ENCODE measurements at regions not wholly inside any gene's neighbourhood (a gene's known extent, or its start where the extent isn't known, plus 50 kb on each side); places are given as distances from the start of the nearest gene placed in this dataset.

DNA sequence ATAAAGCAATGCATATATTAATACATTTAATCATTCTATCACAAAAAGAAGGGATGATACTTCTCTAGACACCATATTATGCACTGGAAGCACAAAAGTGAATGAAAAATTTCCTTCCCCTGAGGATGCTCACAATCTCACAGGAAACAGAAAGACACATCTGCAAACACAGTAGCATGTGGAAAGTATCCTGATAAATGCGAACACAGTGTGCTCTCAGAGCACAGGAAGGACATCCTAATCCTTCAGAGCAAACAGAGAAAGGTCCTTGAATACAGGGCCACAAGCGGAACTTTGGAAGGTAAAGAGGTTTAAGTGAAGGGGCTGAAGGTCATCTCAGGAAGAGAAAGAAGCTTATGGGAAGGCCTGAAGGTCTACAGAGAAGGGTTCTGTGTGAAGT lies 524.6 kb upstream of the LRRC4C start:
- Histone ChIP-seq H3K79me2 (ENCODE audit: insufficient read depth, low read length) (no peaks in the 10 kb centered on the region), H3K36me3 (replicated peaks in 1 of 2; ENCODE audit: control insufficient read depth in 1 of 2, insufficient read depth in 2 of 2, low read length in 2 of 2) (no peaks in the 10 kb centered on the region), H4K20me1 (ENCODE audit: insufficient read depth, low read length) (no peaks in the 10 kb centered on the region), H3K4me1 (ENCODE audit: control insufficient read depth in 1 of 2, insufficient read depth in 2 of 2, low read length in 2 of 2) (no peaks in the 10 kb centered on the region), H3K4me3 (replicated peaks in 1 of 3; ENCODE audit: low read depth in 2 of 3, low read length in 3 of 3) (no peak overlapping the region), H2AFZ (ENCODE audit: insufficient read depth, low read depth, low read length, poor library complexity, severe bottlenecking) (no peak overlapping the region), H3K27me3 (ENCODE audit: control insufficient read depth in 2 of 2, insufficient read depth in 2 of 2, low read length in 2 of 2) (no peaks in the 10 kb centered on the region), H3K4me2 (replicated peaks; ENCODE audit: extremely low read depth, low read length, poor library complexity, severe bottlenecking) (no peak overlapping the region), H3K9ac (ENCODE audit: insufficient read depth, low read length, poor library complexity, severe bottlenecking) (no peak overlapping the region), H3K9me3 (replicated peaks in 1 of 2; ENCODE audit: control insufficient read depth in 1 of 2, insufficient read depth in 1 of 2, low read length in 2 of 2) (no peaks in the 10 kb centered on the region), H3K27ac (ENCODE audit: low read depth in 1 of 2, low read length in 2 of 2) (no peak overlapping the region)
- 92% methylated on average over 2 of the region's 2 CpGs for WGBS (ENCODE audit: insufficient coverage)
- Mint-ChIP-seq H3K9me3 (peaks cover 0 to 3% (median 1%) of the 10 kb centered on the region in 7 donors), H3K4me3 (no peak overlapping the region), H3K4me1 (no peaks in the 10 kb centered on the region), H3K36me3 (no peaks in the 10 kb centered on the region), H3K27me3 (ENCODE audit: low read depth in 3 of 3) (no peaks in the 10 kb centered on the region), H3K27ac (no peak overlapping the region)
- no peak for DNase-seq
- intact Hi-C loops (cut with micrococcal nuclease) = no loop called here
- no peak for TF ChIP-seq CTCF (IDR thresholded peaks at IDR 0.05)

- intact Hi-C loops (cut with micrococcal nuclease) = no loop called here
- Histone ChIP-seq H3K27me3 (ENCODE audit: control insufficient read depth in 2 of 2, insufficient read depth in 2 of 2, low read length in 2 of 2) (no peaks in the 10 kb centered on the region), H3K9ac (ENCODE audit: insufficient read depth, low read length, poor library complexity, severe bottlenecking) (no peak overlapping the region), H2AFZ (ENCODE audit: insufficient read depth, low read depth, low read length, poor library complexity, severe bottlenecking) (no peak overlapping the region), H4K20me1 (ENCODE audit: insufficient read depth, low read length) (no peaks in the 10 kb centered on the region), H3K36me3 (replicated peaks in 1 of 2; ENCODE audit: control insufficient read depth in 1 of 2, insufficient read depth in 2 of 2, low read length in 2 of 2) (no peaks in the 10 kb centered on the region), H3K9me3 (replicated peaks in 1 of 2; ENCODE audit: control insufficient read depth in 1 of 2, insufficient read depth in 1 of 2, low read length in 2 of 2) (no peaks in the 10 kb centered on the region), H3K27ac (ENCODE audit: low read depth in 1 of 2, low read length in 2 of 2) (no peak overlapping the region), H3K4me1 (ENCODE audit: control insufficient read depth in 1 of 2, insufficient read depth in 2 of 2, low read length in 2 of 2) (no peaks in the 10 kb centered on the region), H3K79me2 (ENCODE audit: insufficient read depth, low read length) (no peaks in the 10 kb centered on the region), H3K4me3 (replicated peaks in 1 of 3; ENCODE audit: low read depth in 2 of 3, low read length in 3 of 3) (no peak overlapping the region), H3K4me2 (replicated peaks; ENCODE audit: extremely low read depth, low read length, poor library complexity, severe bottlenecking) (no peak overlapping the region)
- Mint-ChIP-seq H3K4me3 (no peak overlapping the region), H3K4me1 (no peaks in the 10 kb centered on the region), H3K27ac (no peak overlapping the region), H3K36me3 (no peaks in the 10 kb centered on the region), H3K27me3 (ENCODE audit: low read depth in 3 of 3) (no peaks in the 10 kb centered on the region), H3K9me3 (peaks cover 0 to 3% (median 1%) of the 10 kb centered on the region in 7 donors)
- TF ChIP-seq CTCF (IDR thresholded peaks at IDR 0.05) = no peak
- 92% methylated on average over 4 of the region's 6 CpGs for WGBS (ENCODE audit: insufficient coverage)
- DNase-seq = no peak
Observed at GRCh38 chr11:41985799-41986198, 526.3 kb upstream of the LRRC4C start.
